ENCODE measurements at regions not wholly inside any gene's neighbourhood (a gene's known extent, or its start where the extent isn't known, plus 50 kb on each side); places are given as distances from the start of the nearest gene placed in this dataset.

- POLR2A ChIA-PET, result no interaction called here
Observed at GRCh38 chr1:173268261-173268660, 61.1 kb upstream of the TNFSF4 start.

DNA sequence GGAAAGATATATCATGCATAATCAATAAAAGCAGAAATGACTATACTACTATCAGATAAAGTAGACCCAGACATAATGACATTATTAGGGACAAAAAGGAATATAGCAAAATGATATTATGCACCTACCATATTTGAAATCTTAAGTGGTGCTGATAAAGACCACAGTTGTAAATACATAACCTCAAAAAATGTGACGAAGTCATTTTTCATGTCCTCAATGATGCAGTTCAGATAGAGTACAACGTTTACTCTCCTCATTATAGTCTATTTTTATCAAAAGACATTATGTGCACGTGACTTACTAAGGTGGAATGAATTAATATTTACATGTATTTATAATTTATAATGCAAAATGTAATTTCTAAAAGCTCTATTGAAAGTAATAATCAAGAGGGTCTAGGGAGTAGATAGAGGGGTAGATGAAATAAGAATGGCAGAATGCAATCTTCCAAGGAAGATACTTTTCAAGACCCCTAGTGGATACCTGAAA is 61.7 kb upstream of the TNFSF4 start:
- no peaks in the 10 kb centered on the region for H3K36me3 Mint-ChIP-seq
- DNase-seq (ENCODE audit: low spot score) (no peak), ATAC-seq (no peak)
- no peaks in the 10 kb centered on the region for H3K27me3 Mint-ChIP-seq (ENCODE audit: low read depth)
- ChIA-PET POLR2A (no interaction called here), CTCF (no interaction called here)
- TF ChIP-seq HMGA2 (CRISPR knock-in tag; IDR thresholded peaks at IDR 0.05) (no peak), JAZF1 (CRISPR knock-in tag; IDR thresholded peaks at IDR 0.05) (no peak), JUN (CRISPR knock-in tag; IDR thresholded peaks at IDR 0.05) (no peak)
- TF ChIP-seq, protein P1, sequence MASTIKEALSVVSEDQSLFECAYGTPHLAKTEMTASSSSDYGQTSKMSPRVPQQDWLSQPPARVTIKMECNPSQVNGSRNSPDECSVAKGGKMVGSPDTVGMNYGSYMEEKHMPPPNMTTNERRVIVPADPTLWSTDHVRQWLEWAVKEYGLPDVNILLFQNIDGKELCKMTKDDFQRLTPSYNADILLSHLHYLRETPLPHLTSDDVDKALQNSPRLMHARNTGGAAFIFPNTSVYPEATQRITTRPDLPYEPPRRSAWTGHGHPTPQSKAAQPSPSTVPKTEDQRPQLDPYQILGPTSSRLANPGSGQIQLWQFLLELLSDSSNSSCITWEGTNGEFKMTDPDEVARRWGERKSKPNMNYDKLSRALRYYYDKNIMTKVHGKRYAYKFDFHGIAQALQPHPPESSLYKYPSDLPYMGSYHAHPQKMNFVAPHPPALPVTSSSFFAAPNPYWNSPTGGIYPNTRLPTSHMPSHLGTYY (CRISPR knock-in tag; IDR thresholded peaks at IDR 0.05), result no peak
- TF ChIP-seq, protein P2, sequence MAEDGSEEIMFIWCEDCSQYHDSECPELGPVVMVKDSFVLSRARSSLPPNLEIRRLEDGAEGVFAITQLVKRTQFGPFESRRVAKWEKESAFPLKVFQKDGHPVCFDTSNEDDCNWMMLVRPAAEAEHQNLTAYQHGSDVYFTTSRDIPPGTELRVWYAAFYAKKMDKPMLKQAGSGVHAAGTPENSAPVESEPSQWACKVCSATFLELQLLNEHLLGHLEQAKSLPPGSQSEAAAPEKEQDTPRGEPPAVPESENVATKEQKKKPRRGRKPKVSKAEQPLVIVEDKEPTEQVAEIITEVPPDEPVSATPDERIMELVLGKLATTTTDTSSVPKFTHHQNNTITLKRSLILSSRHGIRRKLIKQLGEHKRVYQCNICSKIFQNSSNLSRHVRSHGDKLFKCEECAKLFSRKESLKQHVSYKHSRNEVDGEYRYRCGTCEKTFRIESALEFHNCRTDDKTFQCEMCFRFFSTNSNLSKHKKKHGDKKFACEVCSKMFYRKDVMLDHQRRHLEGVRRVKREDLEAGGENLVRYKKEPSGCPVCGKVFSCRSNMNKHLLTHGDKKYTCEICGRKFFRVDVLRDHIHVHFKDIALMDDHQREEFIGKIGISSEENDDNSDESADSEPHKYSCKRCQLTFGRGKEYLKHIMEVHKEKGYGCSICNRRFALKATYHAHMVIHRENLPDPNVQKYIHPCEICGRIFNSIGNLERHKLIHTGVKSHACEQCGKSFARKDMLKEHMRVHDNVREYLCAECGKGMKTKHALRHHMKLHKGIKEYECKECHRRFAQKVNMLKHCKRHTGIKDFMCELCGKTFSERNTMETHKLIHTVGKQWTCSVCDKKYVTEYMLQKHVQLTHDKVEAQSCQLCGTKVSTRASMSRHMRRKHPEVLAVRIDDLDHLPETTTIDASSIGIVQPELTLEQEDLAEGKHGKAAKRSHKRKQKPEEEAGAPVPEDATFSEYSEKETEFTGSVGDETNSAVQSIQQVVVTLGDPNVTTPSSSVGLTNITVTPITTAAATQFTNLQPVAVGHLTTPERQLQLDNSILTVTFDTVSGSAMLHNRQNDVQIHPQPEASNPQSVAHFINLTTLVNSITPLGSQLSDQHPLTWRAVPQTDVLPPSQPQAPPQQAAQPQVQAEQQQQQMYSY (CRISPR knock-in tag; IDR thresholded peaks at IDR 0.05), result no peak
- no peak overlapping the region for H3K27ac Mint-ChIP-seq
- no peaks in the 10 kb centered on the region for H3K9me3 Mint-ChIP-seq
- peaks cover 4% of the 10 kb centered on the region for H3K4me1 Mint-ChIP-seq
- no peak overlapping the region for H3K4me3 Mint-ChIP-seq

More at GRCh38 chr1:173268261-173268660, 61.1 kb upstream of the TNFSF4 start:
- ATAC-seq (no peak), DNase-seq (ENCODE audit: low spot score) (no peak)
- no peaks in the 10 kb centered on the region for H3K36me3 Mint-ChIP-seq
- H3K27me3 Mint-ChIP-seq (ENCODE audit: low read depth), result no peaks in the 10 kb centered on the region
- TF ChIP-seq SMAD4 (CRISPR knock-in tag; IDR thresholded peaks at IDR 0.05), result no peak
- no peak for TF ChIP-seq MXD4 (CRISPR knock-in tag; IDR thresholded peaks at IDR 0.05; ENCODE audit: borderline replicate concordance)
- no peak for TF ChIP-seq FOXP1 (CRISPR knock-in tag; IDR thresholded peaks at IDR 0.05; ENCODE audit: borderline replicate concordance)
- TF ChIP-seq TEAD4 (CRISPR knock-in tag; IDR thresholded peaks at IDR 0.05), result no peak
- TF ChIP-seq ZSCAN18 (CRISPR knock-in tag; IDR thresholded peaks at IDR 0.05), result no peak
- TF ChIP-seq, protein P3, sequence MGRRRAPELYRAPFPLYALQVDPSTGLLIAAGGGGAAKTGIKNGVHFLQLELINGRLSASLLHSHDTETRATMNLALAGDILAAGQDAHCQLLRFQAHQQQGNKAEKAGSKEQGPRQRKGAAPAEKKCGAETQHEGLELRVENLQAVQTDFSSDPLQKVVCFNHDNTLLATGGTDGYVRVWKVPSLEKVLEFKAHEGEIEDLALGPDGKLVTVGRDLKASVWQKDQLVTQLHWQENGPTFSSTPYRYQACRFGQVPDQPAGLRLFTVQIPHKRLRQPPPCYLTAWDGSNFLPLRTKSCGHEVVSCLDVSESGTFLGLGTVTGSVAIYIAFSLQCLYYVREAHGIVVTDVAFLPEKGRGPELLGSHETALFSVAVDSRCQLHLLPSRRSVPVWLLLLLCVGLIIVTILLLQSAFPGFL (CRISPR knock-in tag; IDR thresholded peaks at IDR 0.05; ENCODE audit: borderline replicate concordance), result no peak
- no peaks in the 10 kb centered on the region for H3K9me3 Mint-ChIP-seq
- peaks cover 4% of the 10 kb centered on the region for H3K4me1 Mint-ChIP-seq
- CTCF ChIA-PET, result no interaction called here
- no peak overlapping the region for H3K4me3 Mint-ChIP-seq
- no peak overlapping the region for H3K27ac Mint-ChIP-seq

- ATAC-seq, result no peak
- Mint-ChIP-seq H3K27me3 (ENCODE audit: low read depth) (no peaks in the 10 kb centered on the region), H3K9me3 (no peaks in the 10 kb centered on the region), H3K27ac (no peak overlapping the region), H3K4me1 (peaks cover 4% of the 10 kb centered on the region), H3K36me3 (no peaks in the 10 kb centered on the region), H3K4me3 (no peak overlapping the region)
- no peak for DNase-seq (ENCODE audit: low spot score)
- ChIA-PET CTCF (no interaction called here), POLR2A (no interaction called here)
- TF ChIP-seq GABPB1 (CRISPR knock-in tag; IDR thresholded peaks at IDR 0.05), result peak; percentile 91
- TF ChIP-seq FOXJ3 (CRISPR knock-in tag; IDR thresholded peaks at IDR 0.05; ENCODE audit: borderline replicate concordance), result no peak
- TF ChIP-seq ETV6 (CRISPR knock-in tag; IDR thresholded peaks at IDR 0.05), result no peak
- no peak for TF ChIP-seq CREM (CRISPR knock-in tag; IDR thresholded peaks at IDR 0.05)
- no peak for TF ChIP-seq ZNF425 (CRISPR knock-in tag; conservative IDR thresholded peaks at IDR 0.05)
- TF ChIP-seq RORB (CRISPR knock-in tag; IDR thresholded peaks at IDR 0.05), result no peak
- no peak for TF ChIP-seq OVOL2 (CRISPR knock-in tag; IDR thresholded peaks at IDR 0.05; ENCODE audit: borderline replicate concordance)
- no peak for TF ChIP-seq MXD4 (CRISPR knock-in tag; IDR thresholded peaks at IDR 0.05; ENCODE audit: borderline replicate concordance)
- TF ChIP-seq, protein P4, sequence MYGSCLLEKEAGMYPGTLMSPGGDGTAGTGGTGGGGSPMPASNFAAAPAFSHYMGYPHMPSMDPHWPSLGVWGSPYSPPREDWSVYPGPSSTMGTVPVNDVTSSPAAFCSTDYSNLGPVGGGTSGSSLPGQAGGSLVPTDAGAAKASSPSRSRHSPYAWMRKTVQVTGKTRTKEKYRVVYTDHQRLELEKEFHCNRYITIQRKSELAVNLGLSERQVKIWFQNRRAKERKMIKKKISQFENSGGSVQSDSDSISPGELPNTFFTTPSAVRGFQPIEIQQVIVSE (CRISPR knock-in tag; IDR thresholded peaks at IDR 0.05; ENCODE audit: borderline replicate concordance), result no peak
Observed at GRCh38 chr1:173269490-173270230, 62.5 kb upstream of the TNFSF4 start.

Data from WTC11 (cell line).